GM10266 (cell line): ENCODE measurements at regions not wholly inside any gene's neighbourhood (a gene's known extent, or its start where the extent isn't known, plus 50 kb on each side); places are given as distances from the start of the nearest gene placed in this dataset.

ENCODE experiments used
- DNase-seq: peaks from one replicate; pipeline ENCODE4 v3.0.0; 2012; ENCODE audit errors: extremely low spot score
- TF ChIP-seq, protein P1 (sequence below): IDR thresholded peaks from 2 replicates; pipeline ENCODE4 v1.5.1; 2012; ENCODE audit warnings: mild to moderate bottlenecking, low read depth; ENCODE audit not compliant: control insufficient read depth, insufficient read depth; ENCODE audit errors: missing control alignments

DNA sequence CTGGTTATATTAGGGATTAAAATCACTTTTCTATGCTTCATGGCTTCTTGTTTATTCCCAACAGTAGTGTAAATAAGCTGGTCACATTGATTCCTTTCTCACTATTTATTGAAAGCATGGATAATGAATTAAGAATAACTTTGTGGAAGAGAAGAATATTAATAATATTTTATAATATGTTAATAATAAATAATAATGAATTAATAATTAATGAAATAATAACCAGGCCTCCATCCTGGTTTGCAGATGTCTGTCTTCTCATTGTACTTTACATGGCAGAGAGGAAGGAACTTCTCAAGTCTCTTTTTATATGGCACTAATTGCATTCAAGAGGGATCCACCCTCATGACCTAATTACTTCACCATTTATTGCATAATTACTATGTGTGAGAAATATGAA lies 473.5 kb downstream of the PTPRC start:
- TF ChIP-seq, protein P1, sequence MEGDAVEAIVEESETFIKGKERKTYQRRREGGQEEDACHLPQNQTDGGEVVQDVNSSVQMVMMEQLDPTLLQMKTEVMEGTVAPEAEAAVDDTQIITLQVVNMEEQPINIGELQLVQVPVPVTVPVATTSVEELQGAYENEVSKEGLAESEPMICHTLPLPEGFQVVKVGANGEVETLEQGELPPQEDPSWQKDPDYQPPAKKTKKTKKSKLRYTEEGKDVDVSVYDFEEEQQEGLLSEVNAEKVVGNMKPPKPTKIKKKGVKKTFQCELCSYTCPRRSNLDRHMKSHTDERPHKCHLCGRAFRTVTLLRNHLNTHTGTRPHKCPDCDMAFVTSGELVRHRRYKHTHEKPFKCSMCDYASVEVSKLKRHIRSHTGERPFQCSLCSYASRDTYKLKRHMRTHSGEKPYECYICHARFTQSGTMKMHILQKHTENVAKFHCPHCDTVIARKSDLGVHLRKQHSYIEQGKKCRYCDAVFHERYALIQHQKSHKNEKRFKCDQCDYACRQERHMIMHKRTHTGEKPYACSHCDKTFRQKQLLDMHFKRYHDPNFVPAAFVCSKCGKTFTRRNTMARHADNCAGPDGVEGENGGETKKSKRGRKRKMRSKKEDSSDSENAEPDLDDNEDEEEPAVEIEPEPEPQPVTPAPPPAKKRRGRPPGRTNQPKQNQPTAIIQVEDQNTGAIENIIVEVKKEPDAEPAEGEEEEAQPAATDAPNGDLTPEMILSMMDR: no peak
- no peak for DNase-seq

DNA sequence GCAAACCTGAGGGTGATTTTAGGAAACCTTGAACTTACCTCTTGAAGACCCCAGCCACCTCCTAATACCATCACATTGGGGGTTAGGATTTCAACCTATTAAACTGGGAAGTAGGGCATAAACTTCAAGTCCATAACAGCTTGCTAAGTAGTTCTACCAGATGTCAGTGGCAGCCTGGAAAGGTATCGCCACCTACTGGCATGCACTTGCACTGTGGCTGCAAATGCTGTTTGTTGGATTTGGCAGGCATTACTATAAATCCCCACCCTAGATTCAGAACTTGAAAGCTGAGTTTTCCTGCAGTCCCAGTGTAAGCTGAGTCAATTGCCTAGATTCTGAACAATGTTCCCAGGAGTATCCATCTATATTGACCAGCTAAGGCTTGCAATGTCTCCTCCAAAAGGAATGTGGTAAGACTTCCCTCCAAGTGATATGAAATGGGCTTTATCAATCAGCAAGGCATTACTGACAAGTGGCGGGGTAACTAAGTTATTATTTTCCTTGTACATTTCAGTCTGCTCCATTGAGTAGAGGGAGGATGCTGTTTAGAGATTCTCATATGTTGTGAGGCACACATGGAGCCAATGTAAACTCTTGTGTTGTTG lies 474.5 kb downstream of the PTPRC start:
- DNase-seq: peak; percentile 12
- TF ChIP-seq, protein P1: peak; percentile 59

DNA sequence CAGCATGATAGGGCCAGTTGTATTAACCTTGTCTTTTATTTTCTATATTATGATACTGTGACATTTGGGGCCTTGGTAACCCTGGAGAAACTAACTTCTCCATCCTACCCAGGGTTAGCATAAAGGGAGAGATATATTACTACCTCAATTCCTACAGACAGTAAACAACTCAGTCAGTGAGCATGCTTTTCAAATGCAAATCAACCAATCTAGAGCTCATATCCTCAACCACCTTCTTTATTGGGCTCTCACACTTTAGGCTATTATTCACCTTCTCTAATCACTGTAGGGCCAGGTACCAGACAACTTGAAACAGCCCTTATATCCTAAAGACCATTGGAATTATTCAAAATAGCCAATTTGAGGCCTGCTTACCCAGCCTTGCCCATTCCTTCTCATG lies 477.6 kb downstream of the PTPRC start:
- DNase-seq: no peak

DNA sequence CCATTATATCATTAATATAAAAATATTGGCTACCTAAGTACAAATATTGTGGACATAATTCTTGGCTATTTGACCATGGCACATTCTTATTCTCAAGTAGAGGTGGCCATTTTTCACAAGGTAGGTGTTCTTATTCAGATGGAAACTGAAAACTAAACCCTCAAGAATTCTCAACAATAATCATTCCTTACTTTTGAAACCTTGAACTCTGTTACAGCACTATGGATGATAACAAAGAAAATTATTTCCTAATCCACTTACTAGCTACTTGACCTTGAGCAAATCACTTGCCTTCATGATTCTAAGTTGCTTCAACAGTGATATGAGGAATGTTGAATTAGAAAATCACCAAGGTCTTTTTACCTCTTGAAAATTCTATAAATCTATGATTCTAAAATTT lies 482.2 kb downstream of the PTPRC start:
- no peak for DNase-seq

More for the DNA sequence above, 477.6 kb downstream of the PTPRC start:
- TF ChIP-seq, protein P1: no peak

DNA sequence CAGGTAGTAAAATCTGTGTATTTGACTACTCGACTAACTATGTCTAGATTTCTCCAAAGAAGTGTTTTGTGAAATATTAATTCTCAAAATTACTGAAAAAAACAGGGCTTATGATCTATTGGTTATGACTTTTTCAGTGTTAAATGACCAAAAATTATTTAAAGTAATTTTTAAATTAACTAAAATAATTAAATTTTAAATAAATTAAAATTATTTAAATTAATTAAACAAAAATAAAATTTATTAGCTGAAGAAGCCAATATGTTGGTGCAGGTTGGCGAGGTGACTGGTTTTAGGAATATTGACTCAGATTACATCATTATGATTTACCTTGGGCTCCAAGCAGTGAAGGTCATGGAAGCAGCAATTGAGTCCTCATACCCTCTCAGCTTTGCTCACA lies 483.2 kb downstream of the PTPRC start:
- TF ChIP-seq, protein P1: no peak
- no peak for DNase-seq

More for the DNA sequence above, 482.2 kb downstream of the PTPRC start:
- TF ChIP-seq, protein P1: no peak

DNA sequence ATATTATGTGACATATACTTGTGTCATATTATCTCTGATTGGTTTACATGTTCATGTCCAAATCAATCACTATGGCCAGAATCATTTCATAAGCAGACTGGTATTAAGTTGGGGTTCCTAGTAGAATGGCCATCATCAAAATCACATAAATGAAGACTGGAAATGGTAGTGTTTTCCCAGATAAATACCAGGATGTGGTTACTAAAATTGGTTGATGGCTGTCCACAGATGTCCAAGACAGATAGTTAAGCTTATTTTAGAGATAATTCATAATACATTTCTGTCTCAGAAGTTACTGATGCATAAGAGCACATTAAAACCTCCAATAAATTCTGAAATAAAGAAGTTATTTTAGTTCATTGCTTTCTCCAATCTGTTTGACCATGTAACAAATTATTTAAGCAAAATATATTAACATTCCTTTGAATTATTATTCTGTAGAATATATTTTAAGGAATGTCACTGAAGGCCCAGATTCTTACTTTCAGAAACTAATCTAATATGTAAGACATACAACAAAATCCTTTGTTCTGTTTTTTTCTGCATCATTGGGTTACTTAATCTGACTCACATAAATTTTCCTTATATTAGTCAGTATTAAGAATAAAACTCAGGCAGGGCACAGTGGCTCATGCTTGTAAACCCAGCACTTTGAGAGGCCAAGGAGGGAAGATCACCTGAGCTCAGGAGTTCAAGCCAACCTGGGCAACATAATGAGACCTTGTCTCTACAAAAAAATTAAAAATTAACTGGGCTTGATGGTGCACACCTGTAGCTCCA lies 483.9 kb downstream of the PTPRC start:
- DNase-seq: no peak
- TF ChIP-seq, protein P1: no peak

DNA sequence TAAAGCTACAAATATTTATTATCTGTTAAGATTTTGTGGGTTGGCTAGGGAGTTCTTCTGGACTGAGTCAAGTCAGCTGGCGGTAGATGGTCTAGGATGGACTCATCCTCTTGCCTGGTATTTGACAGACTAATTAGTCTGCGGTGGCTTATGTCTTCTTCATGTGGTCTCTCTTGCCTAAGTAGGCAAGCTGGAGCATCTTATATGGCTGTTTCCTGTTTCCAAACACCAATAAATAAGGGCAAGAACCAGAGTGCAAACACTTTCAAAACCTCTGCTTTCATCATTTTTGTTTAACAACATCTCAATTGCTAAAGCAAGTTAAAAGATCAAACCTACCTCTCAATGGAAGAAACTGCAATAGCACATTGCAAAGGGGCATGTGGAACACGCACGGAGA lies 484.8 kb downstream of the PTPRC start:
- no peak for DNase-seq
- TF ChIP-seq, protein P1: no peak
